SK-N-SH (cell line): ENCODE measurements at regions not wholly inside any gene's neighbourhood (a gene's known extent, or its start where the extent isn't known, plus 50 kb on each side); places are given as distances from the start of the nearest gene placed in this dataset.

Experiments used
- CTCF ChIP-seq: fragments of 200-600 bp; sonication (generic); IDR thresholded peaks from 2 replicates; pipeline ENCODE4 v1.6.1; 2017; ENCODE audit warnings: antibody characterized with exemption, mild to moderate bottlenecking, moderate library complexity
- EP300 ChIP-seq, 2 experiments: IDR thresholded peaks; 2 replicates each; pipeline versions ENCODE4 v1.4.0 to v1.6.1; 2012; ENCODE audit warnings: borderline replicate concordance in 1 of 2, low read depth in 1 of 2, low read length in 1 of 2
- FOXJ3 ChIP-seq: sonication (generic); formaldehyde crosslinking; IDR thresholded peaks from 2 replicates; pipeline ENCODE4 v1.5.1; 2020; ENCODE audit warnings: mild to moderate bottlenecking, missing genetic modification reagents
- MXI1 ChIP-seq: IDR thresholded peaks from 2 replicates; pipeline ENCODE4 v1.6.1; 2012; ENCODE audit warnings: mild to moderate bottlenecking, low read depth, low read length, improper control_type of control experiment
- PBX3 ChIP-seq: IDR thresholded peaks from 2 replicates; pipeline ENCODE4; 2012
- POLR2AphosphoS5 ChIP-seq: IDR thresholded peaks from 2 replicates; pipeline ENCODE4 v1.6.1; 2012; ENCODE audit warnings: low read depth, low read length
- RAD21 ChIP-seq: IDR thresholded peaks from 2 replicates; pipeline ENCODE4 v1.6.1; 2012; ENCODE audit warnings: mild to moderate bottlenecking, low read length
- RFX5 ChIP-seq: IDR thresholded peaks from 2 replicates; pipeline ENCODE4 v1.6.1; 2012; ENCODE audit warnings: mild to moderate bottlenecking, improper control_type of control experiment, low read length
- RXRA ChIP-seq: IDR thresholded peaks from 2 replicates; pipeline ENCODE4 v1.4.0; 2012; ENCODE audit warnings: low read depth, mild to moderate bottlenecking, borderline replicate concordance

GRCh38 chr2:126988482-126988881 is 89.8 kb downstream of the TEX51 start:
- TF ChIP-seq MXI1 (no peak), FOXJ3 (no peak), RFX5 (no peak), CTCF (no peak), RAD21 (no peak), POLR2AphosphoS5 (no peak), RXRA (no peak), EP300 (IDR thresholded peaks at IDR 0.05; ENCODE audit: borderline replicate concordance in 1 of 2, low read depth in 1 of 2, low read length in 1 of 2) (no peak), PBX3 (no peak)
